Karpas-422 (cell line): ENCODE measurements at regions not wholly inside any gene's neighbourhood (a gene's known extent, or its start where the extent isn't known, plus 50 kb on each side); places are given as distances from the start of the nearest gene placed in this dataset.
"Not testable (repeated sequence)": the region's sequence is repeated elsewhere in the genome, so short reads cannot be mapped to it uniquely, and the experiment has no call there.

Source experiments
- DNase-seq: peaks from one replicate; pipeline ENCODE4 v3.0.0-alpha.2; 2015
- H2AFZ ChIP-seq: fragments of 200-600 bp; sonication (generic); 2 replicates; pipeline ENCODE4 v1.6.1; 2014; ENCODE audit warnings: antibody characterized with exemption, low read length, mixed read lengths
- H3K27ac ChIP-seq: fragments of 200-600 bp; sonication (generic); 2 replicates; pipeline ENCODE4 v1.5.1; 2014; ENCODE audit warnings: mild to moderate bottlenecking, low read length, moderate library complexity
- H3K27me3 ChIP-seq: fragments of 200-600 bp; sonication (generic); 2 replicates; pipeline ENCODE4 v1.6.1; 2014; ENCODE audit warnings: low read length, mixed read lengths
- H3K36me3 ChIP-seq: fragments of 200-600 bp; sonication (generic); 2 replicates; pipeline ENCODE4 v1.6.1; 2014; ENCODE audit warnings: low read length, mixed read lengths; ENCODE audit not compliant: insufficient read depth
- H3K4me1 ChIP-seq: fragments of 200-600 bp; sonication (generic); 2 replicates; pipeline ENCODE4 v1.6.1; 2014; ENCODE audit warnings: mild to moderate bottlenecking, low read length, mixed read lengths
- H3K4me2 ChIP-seq: fragments of 200-600 bp; sonication (generic); 2 replicates; pipeline ENCODE4 v1.6.1; 2014; ENCODE audit warnings: low read length, low read depth, mild to moderate bottlenecking; ENCODE audit not compliant: poor library complexity, severe bottlenecking
- H3K4me3 ChIP-seq: fragments of 200-600 bp; sonication (generic); 2 replicates; pipeline ENCODE4 v1.5.1; 2014; ENCODE audit warnings: mild to moderate bottlenecking, antibody characterized with exemption, low read length, mixed read lengths
- H3K79me2 ChIP-seq: fragments of 200-600 bp; sonication (generic); 2 replicates; pipeline ENCODE4 v1.6.1; 2014; ENCODE audit warnings: mild to moderate bottlenecking, low read length, mixed read lengths
- H3K9ac ChIP-seq: fragments of 200-600 bp; sonication (generic); 2 replicates; pipeline ENCODE4 v1.6.0; 2014; ENCODE audit warnings: low read length
- H3K9me2 ChIP-seq: fragments of 200-600 bp; sonication (generic), shearing (Covaris generic); replicated peaks from 2 replicates; pipeline ENCODE4 v1.6.0; 2014; ENCODE audit warnings: mild to moderate bottlenecking, low read length, moderate library complexity; ENCODE audit not compliant: insufficient read depth
- H3K9me3 ChIP-seq: fragments of 300-700, 200-600 bp; sonication (generic); 2 replicates; pipeline ENCODE4 v1.6.1; 2014; ENCODE audit warnings: low read length, mixed read lengths
- H4K20me1 ChIP-seq: fragments of 200-600 bp; sonication (generic); 2 replicates; pipeline ENCODE4 v1.6.1; 2014; ENCODE audit warnings: mild to moderate bottlenecking, antibody characterized with exemption, low read length, low read depth; ENCODE audit not compliant: insufficient read depth

DNA sequence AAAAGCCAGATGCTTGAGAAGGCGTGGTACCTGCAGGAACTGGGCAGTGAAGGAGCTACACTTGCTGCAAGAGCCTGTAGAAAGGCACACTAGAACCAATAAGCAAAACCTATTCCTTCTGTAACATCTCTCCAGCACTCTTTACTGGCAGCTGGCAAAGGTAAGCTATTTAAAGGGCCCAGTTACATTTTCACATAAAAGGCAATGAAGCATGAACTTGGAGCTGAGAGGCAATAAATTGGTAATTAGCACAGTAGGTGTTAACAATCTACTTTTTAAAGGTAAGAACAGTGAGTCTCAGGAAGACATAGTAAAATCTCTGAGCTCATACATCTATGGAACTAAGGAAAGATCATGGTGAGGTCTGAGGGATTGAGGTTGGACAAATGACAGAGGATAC, 167.1 kb upstream of the OLFM3 start:
- Histone ChIP-seq H3K4me1 (no peaks in the 10 kb centered on the region), H3K9me3 (no peaks in the 10 kb centered on the region), H3K27ac (no peak overlapping the region), H2AFZ (no peak overlapping the region), H3K9me2 (no peaks in the 10 kb centered on the region), H3K27me3 (no peaks in the 10 kb centered on the region), H4K20me1 (no peaks in the 10 kb centered on the region), H3K79me2 (no peaks in the 10 kb centered on the region), H3K4me2 (no peak overlapping the region), H3K4me3 (no peak overlapping the region), H3K9ac (no peak overlapping the region), H3K36me3 (no peaks in the 10 kb centered on the region)
- DNase-seq = no peak

GRCh38 chr1:102151242-102151641, 154.5 kb upstream of the OLFM3 start:
- Histone ChIP-seq H3K4me2 (no peak overlapping the region), H3K27ac (no peak overlapping the region), H3K4me3 (no peak overlapping the region), H2AFZ (no peak overlapping the region), H3K4me1 (no peaks in the 10 kb centered on the region), H3K36me3 (no peaks in the 10 kb centered on the region), H4K20me1 (no peaks in the 10 kb centered on the region), H3K27me3 (no peaks in the 10 kb centered on the region), H3K9me2 (peaks cover 6% of the 10 kb centered on the region; the same call in 1 of the 2 replicates), H3K79me2 (no peaks in the 10 kb centered on the region), H3K9me3 (no peaks in the 10 kb centered on the region), H3K9ac (no peak overlapping the region)
- no peak for DNase-seq

GRCh38 chr1:102120910-102121309, 124.2 kb upstream of the OLFM3 start:
- Histone ChIP-seq H3K9me3 (no peaks in the 10 kb centered on the region), H2AFZ (no peak overlapping the region), H3K36me3 (no peaks in the 10 kb centered on the region), H3K4me1 (no peaks in the 10 kb centered on the region), H3K4me2 (no peak overlapping the region), H3K79me2 (no peaks in the 10 kb centered on the region), H4K20me1 (no peaks in the 10 kb centered on the region), H3K4me3 (no peak overlapping the region), H3K27me3 (no peaks in the 10 kb centered on the region), H3K9ac (no peak overlapping the region), H3K9me2 (no peaks in the 10 kb centered on the region), H3K27ac (no peak overlapping the region)
- DNase-seq = no peak

DNA sequence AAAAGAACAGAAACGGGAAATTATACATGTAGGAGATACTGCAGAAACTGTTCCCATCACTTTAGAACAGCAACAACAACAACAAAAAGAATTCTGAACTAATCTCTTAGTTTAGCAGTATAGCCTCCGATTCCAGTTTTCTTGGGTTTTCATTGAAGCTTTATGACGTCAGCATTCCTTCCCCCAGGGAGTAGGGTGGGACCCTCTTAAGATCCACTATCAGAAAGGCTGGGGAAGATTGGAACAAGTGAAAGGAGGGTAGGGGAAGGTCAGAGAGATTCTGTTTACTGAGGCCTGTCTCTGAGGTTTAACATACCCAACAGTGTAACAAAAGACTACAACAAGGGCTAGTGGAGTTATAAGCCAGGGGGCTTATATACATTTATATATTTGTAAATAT, 121.4 kb upstream of the OLFM3 start:
- no peaks in the 10 kb centered on the region for H4K20me1 ChIP-seq
- H3K9me2 ChIP-seq = no peaks in the 10 kb centered on the region
- H3K4me3 ChIP-seq = no peak overlapping the region
- no peaks in the 10 kb centered on the region for H3K27me3 ChIP-seq
- no peak overlapping the region for H3K4me2 ChIP-seq
- H3K9me3 ChIP-seq = no peaks in the 10 kb centered on the region
- H3K79me2 ChIP-seq = no peaks in the 10 kb centered on the region
- no peaks in the 10 kb centered on the region for H3K4me1 ChIP-seq
- no peak for DNase-seq
- no peak overlapping the region for H3K27ac ChIP-seq
- H3K36me3 ChIP-seq = no peaks in the 10 kb centered on the region
- no peak overlapping the region for H2AFZ ChIP-seq
- no peak overlapping the region for H3K9ac ChIP-seq

GRCh38 chr1:102110586-102110985, 113.9 kb upstream of the OLFM3 start:
- Histone ChIP-seq H3K4me3 (no peak overlapping the region), H4K20me1 (no peaks in the 10 kb centered on the region), H2AFZ (no peak overlapping the region), H3K9ac (no peak overlapping the region), H3K36me3 (no peaks in the 10 kb centered on the region), H3K79me2 (no peaks in the 10 kb centered on the region), H3K27ac (no peak overlapping the region), H3K27me3 (no peaks in the 10 kb centered on the region), H3K4me2 (no peak overlapping the region), H3K4me1 (no peaks in the 10 kb centered on the region), H3K9me2 (no peaks in the 10 kb centered on the region; the same call in 1 of the 2 replicates), H3K9me3 (no peaks in the 10 kb centered on the region)
- DNase-seq = no peak

- not testable (repeated sequence) for DNase-seq, H3K9me3 ChIP-seq, H3K36me3 ChIP-seq
These were observed 112.8 kb upstream of the OLFM3 start for GRCh38 chr1:102109493-102109892.

GRCh38 chr1:102107441-102107840, 110.7 kb upstream of the OLFM3 start:
- Histone ChIP-seq H3K27ac (no peak overlapping the region), H3K9ac (no peak overlapping the region), H3K4me1 (no peaks in the 10 kb centered on the region), H3K4me2 (no peak overlapping the region), H3K36me3 (no peaks in the 10 kb centered on the region), H3K79me2 (no peaks in the 10 kb centered on the region), H3K9me2 (no peaks in the 10 kb centered on the region; the same call in 1 of the 2 replicates), H3K9me3 (no peaks in the 10 kb centered on the region), H2AFZ (no peak overlapping the region), H3K27me3 (no peaks in the 10 kb centered on the region), H4K20me1 (no peaks in the 10 kb centered on the region), H3K4me3 (no peak overlapping the region)
- DNase-seq = no peak

More at GRCh38 chr1:102109493-102109892, 112.8 kb upstream of the OLFM3 start:
- H3K27me3 ChIP-seq, H3K4me3 ChIP-seq, H3K9ac ChIP-seq, H3K27ac ChIP-seq, H3K4me2 ChIP-seq, H3K9me2 ChIP-seq, H4K20me1 ChIP-seq, H3K4me1 ChIP-seq, H3K79me2 ChIP-seq, H2AFZ ChIP-seq: not testable (repeated sequence)

- no peaks in the 10 kb centered on the region for H3K9me3 ChIP-seq
- H2AFZ ChIP-seq = no peak overlapping the region
- no peak overlapping the region for H3K4me2 ChIP-seq
- no peak overlapping the region for H3K4me3 ChIP-seq
- H3K79me2 ChIP-seq = no peaks in the 10 kb centered on the region
- H4K20me1 ChIP-seq = no peaks in the 10 kb centered on the region
- no peaks in the 10 kb centered on the region for H3K4me1 ChIP-seq
- H3K27ac ChIP-seq = no peak overlapping the region
- no peaks in the 10 kb centered on the region for H3K36me3 ChIP-seq
- H3K9me2 ChIP-seq = no peaks in the 10 kb centered on the region
- no peak for DNase-seq
- no peak overlapping the region for H3K9ac ChIP-seq
- H3K27me3 ChIP-seq = no peaks in the 10 kb centered on the region
These were observed 109.3 kb upstream of the OLFM3 start for GRCh38 chr1:102105931-102106550.

GRCh38 chr1:102103646-102104045, 106.9 kb upstream of the OLFM3 start:
- DNase-seq = no peak
- Histone ChIP-seq H3K9ac (no peak overlapping the region), H3K79me2 (no peaks in the 10 kb centered on the region), H3K4me2 (no peak overlapping the region), H3K27ac (no peak overlapping the region), H3K4me1 (no peaks in the 10 kb centered on the region), H3K4me3 (no peak overlapping the region), H3K9me3 (no peaks in the 10 kb centered on the region), H3K27me3 (no peaks in the 10 kb centered on the region), H3K9me2 (no peaks in the 10 kb centered on the region), H2AFZ (no peak overlapping the region), H4K20me1 (no peaks in the 10 kb centered on the region), H3K36me3 (no peaks in the 10 kb centered on the region)
